ENCODE measurements at regions not wholly inside any gene's neighbourhood (a gene's known extent, or its start where the extent isn't known, plus 50 kb on each side); places are given as distances from the start of the nearest gene placed in this dataset.

DNA sequence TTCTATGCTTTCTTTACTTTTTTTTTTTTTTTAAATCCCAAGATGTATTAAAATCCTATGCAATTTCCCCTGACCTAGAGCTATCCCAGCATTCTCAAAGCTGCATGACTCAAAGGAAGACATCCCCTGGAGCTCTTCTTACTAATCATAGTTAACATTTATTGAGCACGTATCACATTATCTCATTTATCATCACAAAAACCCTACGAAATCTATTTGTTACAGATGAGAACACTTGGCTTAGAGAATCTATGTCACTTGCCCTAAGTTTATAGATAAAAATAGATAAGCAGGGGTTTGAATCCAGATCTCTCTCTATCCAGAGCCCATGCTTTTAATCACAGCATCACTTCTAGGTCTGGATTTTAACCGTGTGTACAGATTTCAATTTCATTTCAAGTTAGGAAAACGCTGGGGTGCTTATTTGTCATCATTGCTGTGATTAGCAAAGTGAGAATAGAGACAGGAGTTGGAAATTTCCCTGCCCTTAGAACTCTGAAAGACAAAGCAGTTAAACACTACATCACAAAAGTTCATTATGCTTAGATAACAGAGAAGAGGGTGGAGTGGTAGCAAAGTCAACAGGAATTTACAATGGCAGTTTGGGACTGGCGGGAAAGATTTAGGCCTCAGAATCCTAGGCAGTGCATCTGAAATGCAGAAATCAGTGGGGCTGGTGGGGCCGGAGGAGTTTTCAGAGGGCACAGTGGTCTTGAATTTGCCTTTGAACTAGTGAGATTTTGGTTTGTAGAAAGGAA lies 177.7 kb upstream of the FRMD6 start:
- no peak for DNase-seq

GRCh38 chr14:51474854-51475253 lies 176.9 kb upstream of the FRMD6 start:
- DNase-seq, result no peak

GRCh38 chr14:51478175-51478621 lies 173.5 kb upstream of the FRMD6 start:
- DNase-seq, result peak; percentile 58

GRCh38 chr14:51479584-51480325 lies 172.0 kb upstream of the FRMD6 start:
- DNase-seq, result peak; percentile 54

GRCh38 chr14:51481643-51482042 lies 170.1 kb upstream of the FRMD6 start:
- no peak for DNase-seq

GRCh38 chr14:51482102-51482501 lies 169.6 kb upstream of the FRMD6 start:
- DNase-seq, result no peak

GRCh38 chr14:51484485-51484884 lies 167.2 kb upstream of the FRMD6 start:
- DNase-seq, result peak; percentile 76

- no peak for DNase-seq
Observed at GRCh38 chr14:51485733-51486132, 166.0 kb upstream of the FRMD6 start.

DNA sequence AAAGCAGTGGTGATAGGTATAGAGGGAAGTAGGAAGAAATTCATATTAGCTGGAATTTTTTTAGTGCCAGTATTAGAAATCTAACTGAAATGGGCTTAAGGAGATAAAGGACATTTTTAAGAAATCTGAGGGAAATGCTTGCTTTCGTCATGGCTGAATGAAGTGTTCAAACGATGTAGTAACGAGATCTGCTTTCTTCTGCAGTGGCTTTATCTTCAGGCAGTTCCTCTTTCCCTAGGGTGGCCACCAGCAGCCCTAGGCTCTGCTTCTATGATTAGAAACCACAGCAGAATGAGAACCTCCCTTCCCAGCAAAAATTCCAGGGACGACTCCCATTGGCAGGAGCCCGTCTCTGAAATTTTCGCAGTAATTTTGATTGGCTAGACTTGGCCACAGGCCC lies 163.9 kb upstream of the FRMD6 start:
- DNase-seq, result no peak

- DNase-seq, result no peak
Observed at GRCh38 chr14:51488569-51489220, 163.0 kb upstream of the FRMD6 start.

- no peak for DNase-seq
Observed at GRCh38 chr14:51490205-51490604, 161.5 kb upstream of the FRMD6 start.

DNA sequence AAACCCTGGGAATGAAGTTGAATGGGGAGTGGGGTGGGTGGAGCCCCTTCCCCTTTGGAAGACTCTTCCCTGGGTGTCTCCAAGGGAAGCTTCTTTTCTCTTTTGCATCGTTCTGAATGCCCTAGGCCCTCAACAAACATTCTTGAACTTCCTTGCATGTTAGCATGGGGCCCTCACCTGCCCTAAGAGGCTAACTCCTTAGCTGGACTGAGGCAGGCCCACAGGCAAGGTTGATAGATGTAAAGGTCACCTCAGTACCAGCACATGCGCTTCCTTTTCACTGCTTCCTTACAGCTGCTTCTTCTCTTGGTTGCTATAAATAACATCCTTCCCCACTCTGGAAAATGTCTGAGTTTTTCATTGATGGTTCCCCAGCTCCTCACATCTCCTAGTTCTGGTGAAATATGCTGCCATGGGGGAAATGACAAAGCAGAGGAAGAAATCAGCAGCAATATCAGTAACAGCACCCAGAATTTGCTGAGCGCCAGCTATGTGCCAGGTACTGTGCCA lies 160.6 kb upstream of the FRMD6 start:
- no peak for DNase-seq

DNA sequence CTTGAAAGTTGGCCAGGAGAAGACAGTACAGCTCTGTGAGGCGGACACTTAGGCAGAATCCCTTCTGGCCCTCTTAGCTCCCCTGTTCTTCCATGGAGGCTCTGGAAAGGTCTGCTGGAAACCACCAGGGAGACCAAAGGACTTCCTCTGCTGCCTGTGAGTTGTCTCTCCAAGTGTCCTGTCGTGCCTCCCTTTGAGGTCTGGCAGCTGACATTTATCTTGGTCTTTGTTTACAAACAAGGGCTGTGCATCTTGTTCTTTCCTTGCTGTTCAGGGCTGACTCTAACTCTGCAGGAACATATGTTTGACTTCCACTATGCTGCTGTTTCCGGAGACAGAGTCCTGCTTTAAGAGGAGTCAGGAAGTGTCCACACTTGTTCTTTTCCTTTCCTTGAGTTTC lies 159.9 kb upstream of the FRMD6 start:
- DNase-seq, result no peak

- DNase-seq, result no peak
Observed at GRCh38 chr14:51495319-51495718, 156.4 kb upstream of the FRMD6 start.

- no peak for DNase-seq
Observed at GRCh38 chr14:51498411-51499227, 153.1 kb upstream of the FRMD6 start.

GRCh38 chr14:51500776-51501175 lies 150.9 kb upstream of the FRMD6 start:
- no peak for DNase-seq

DNA sequence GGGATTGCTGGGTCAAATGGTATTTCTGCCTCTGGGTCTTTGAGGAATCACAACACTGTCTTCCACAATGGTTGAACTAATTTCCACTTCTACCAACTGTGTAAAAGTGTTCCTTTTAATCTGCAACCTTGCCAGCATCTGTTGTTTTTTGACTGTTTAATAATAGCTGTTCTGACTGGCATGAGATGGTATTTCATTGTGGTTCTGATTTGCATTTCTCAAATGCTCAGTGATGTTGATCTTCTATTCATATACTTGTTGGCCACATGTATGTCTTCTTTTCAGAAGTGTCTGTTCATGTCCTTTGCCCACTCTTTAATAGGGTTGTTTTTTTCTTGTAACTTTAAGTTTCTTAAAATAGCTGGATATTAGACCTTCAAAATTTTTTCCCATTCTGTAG lies 150.0 kb upstream of the FRMD6 start:
- no peak for DNase-seq

- no peak for DNase-seq
Observed at GRCh38 chr14:51504669-51505068, 147.0 kb upstream of the FRMD6 start.

DNA sequence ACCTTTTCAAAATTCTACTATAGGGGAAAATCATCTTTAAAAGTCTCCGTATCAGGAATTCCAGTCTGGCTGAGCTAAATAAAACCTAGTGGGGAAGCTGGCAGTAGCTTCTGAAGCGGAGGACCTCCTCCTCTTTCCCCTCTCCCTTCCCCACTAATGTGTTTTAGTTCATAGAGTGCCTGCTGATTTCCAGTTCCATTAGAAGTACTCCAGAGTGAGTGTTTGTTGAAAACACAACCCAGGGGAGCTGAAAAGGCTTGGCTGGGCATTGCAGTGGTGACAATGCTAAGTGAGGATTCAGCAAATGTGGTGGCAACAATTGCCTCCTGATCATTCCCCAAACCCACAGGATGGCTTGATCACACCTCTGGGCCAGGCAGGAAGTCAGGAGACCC lies 144.2 kb upstream of the FRMD6 start:
- peak; percentile 49 for DNase-seq

DNA sequence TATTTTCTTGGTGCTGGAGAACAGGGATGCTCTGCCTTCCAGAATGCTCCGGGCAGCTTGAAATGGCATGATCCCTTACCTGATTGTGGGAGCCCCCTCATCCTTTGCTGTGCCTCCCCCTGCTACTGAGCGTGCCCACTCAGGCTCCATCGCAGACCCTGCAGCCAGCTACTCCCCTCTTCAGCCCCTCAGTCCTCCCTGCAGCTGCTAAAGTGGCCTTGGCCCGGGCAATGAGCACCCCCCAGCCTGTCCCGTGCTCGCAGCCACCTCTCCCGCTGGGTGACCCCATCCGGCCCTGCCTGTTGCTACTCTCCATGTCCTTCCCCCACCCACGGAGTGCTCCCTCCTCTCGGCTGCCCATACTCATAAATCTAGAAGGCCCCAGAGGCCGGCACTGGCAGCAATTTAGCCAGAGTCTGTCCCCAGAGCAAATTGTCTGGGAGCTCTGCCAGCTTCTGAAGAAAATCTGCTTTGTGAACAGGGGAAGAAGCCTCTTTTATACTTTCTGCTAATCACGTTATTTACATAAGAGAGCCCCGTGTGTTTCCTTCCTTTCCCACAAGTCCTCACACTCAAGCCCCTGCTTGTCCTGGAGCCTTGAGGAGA lies 143.7 kb upstream of the FRMD6 start:
- peak; percentile 79 for DNase-seq

DNA sequence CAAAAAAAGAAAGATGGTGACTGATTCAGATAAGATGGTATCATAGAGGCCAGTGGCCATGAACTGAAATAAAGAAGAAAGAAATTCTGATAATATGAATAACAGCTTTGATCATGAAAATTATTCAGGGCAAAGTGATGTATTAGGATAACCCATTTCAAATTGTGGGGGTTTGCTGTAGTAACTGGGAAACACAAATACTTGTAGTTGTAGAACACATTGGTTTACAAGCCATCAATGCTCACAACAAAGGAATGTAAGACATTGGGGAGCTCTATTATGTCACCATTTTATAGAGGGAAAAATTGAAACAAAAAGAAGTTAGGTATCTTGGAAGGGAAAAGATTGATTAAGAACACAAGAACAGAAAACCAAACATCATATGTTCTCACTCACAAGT lies 140.4 kb upstream of the FRMD6 start:
- DNase-seq, result no peak

Measured in muscle of arm (tissue), 1 donor.